ENCODE measurements at regions not wholly inside any gene's neighbourhood (a gene's known extent, or its start where the extent isn't known, plus 50 kb on each side); places are given as distances from the start of the nearest gene placed in this dataset.

DNA sequence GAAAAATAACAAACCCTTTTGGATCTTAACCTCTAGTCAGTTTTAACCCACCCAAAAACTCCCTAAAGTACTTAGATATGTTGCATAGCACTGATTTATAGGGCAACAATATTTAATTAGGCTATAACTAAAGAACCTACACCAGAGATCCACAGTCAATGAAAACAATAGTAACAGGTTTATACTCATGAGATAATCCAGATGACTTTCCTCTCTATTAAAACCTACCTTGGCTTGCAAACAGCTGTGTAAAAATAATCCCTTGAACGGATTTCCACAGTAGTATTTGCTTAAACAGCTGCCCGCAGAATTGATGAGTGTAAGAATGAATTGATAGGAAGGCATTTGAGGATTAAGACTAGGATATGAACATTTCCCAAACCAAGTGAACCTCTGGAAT, 104.3 kb upstream of the PTPRR start:
- Mint-ChIP-seq H3K27me3 (ENCODE audit: low read depth) (peaks cover 7% of the 10 kb centered on the region), H3K4me3 (no peak overlapping the region), H3K4me1 (no peaks in the 10 kb centered on the region), H3K27ac (no peak overlapping the region), H3K36me3 (no peaks in the 10 kb centered on the region), H3K9me3 (no peaks in the 10 kb centered on the region)
- no peak for DNase-seq (ENCODE audit: low spot score in 2 of 2, unreplicated experiment in 2 of 2)
- TF ChIP-seq, protein P1, sequence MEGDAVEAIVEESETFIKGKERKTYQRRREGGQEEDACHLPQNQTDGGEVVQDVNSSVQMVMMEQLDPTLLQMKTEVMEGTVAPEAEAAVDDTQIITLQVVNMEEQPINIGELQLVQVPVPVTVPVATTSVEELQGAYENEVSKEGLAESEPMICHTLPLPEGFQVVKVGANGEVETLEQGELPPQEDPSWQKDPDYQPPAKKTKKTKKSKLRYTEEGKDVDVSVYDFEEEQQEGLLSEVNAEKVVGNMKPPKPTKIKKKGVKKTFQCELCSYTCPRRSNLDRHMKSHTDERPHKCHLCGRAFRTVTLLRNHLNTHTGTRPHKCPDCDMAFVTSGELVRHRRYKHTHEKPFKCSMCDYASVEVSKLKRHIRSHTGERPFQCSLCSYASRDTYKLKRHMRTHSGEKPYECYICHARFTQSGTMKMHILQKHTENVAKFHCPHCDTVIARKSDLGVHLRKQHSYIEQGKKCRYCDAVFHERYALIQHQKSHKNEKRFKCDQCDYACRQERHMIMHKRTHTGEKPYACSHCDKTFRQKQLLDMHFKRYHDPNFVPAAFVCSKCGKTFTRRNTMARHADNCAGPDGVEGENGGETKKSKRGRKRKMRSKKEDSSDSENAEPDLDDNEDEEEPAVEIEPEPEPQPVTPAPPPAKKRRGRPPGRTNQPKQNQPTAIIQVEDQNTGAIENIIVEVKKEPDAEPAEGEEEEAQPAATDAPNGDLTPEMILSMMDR (IDR thresholded peaks at IDR 0.05; ENCODE audit: unreplicated experiment) = no peak

DNA sequence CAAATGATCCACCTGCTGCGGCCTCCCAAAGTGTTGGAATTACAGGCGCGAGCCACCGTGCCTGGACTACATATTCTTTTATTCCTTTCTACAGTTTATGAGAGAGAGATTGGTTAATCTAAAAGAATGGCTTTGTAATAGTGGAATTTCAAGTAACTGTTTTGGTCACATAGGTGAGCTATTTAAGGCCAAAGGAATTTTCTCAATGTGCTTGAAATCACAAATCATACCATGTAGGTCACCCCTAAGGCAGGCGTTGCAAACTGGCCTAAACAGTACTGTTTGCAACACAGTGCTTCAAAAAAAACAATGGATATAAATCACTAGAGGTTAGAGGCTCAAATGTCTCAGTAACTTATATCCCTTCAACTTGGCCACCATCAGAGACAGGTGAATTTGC, 103.7 kb upstream of the PTPRR start:
- Mint-ChIP-seq H3K9me3 (no peaks in the 10 kb centered on the region), H3K27ac (no peak overlapping the region), H3K27me3 (ENCODE audit: low read depth) (peaks cover 7% of the 10 kb centered on the region), H3K36me3 (no peaks in the 10 kb centered on the region), H3K4me3 (no peak overlapping the region), H3K4me1 (no peaks in the 10 kb centered on the region)
- TF ChIP-seq, protein P1 (IDR thresholded peaks at IDR 0.05; ENCODE audit: unreplicated experiment) = no peak
- DNase-seq (ENCODE audit: low spot score in 2 of 2, unreplicated experiment in 2 of 2) = no peak

DNA sequence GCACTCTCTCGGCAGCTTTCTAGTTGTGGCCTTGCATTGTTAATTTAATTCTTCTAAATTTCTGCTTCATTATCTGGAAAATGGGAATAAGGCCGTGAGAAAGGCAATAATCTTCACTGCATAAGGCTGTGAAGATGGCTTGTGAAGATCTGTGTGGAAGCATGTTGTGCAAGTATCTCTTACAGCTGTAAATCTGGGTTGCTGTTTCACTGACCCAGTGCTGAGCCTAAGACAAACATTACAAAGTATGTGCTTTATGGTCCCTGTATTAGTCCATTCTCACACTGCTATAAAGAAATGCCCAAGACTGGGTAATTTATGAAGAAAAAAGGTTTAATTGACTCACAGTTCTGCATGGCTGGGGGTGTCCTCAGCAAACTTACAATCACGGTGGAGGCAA, 101.0 kb upstream of the PTPRR start:
- Mint-ChIP-seq H3K4me3 (no peak overlapping the region), H3K27me3 (ENCODE audit: low read depth) (peaks cover 6% of the 10 kb centered on the region), H3K36me3 (no peaks in the 10 kb centered on the region), H3K27ac (no peak overlapping the region), H3K4me1 (no peaks in the 10 kb centered on the region), H3K9me3 (no peaks in the 10 kb centered on the region)
- TF ChIP-seq, protein P1 (IDR thresholded peaks at IDR 0.05; ENCODE audit: unreplicated experiment) = no peak
- DNase-seq (ENCODE audit: low spot score in 2 of 2, unreplicated experiment in 2 of 2) = no peak

DNA sequence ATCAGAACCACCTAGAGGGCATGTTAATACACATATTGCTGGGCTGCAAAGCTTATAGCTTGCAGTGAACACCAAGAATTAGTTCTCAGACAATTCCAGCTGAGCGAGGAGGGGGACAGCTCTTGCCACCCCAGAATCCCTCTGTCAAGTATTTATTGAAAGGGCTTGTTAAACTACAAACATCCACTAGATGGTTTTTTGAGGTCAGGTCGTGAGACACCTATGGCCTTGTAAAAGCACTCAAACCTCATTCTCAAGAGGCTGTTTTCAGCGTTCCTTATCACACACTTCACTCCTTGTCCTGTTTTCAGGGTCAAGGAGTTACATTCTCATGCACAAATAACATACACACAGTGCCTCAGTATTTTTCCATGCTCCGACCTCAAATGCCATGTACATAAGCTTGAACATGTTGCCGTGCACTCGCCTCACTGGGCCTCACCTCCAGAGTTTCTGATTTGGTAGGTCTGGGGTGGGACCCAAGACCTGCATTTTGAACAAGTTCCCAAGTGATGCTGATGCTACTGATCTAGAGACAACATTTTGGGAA, 98.8 kb upstream of the PTPRR start:
- Mint-ChIP-seq H3K4me1 (no peaks in the 10 kb centered on the region), H3K27ac (no peak overlapping the region), H3K4me3 (no peak overlapping the region), H3K27me3 (ENCODE audit: low read depth) (peaks cover 10% of the 10 kb centered on the region), H3K9me3 (no peaks in the 10 kb centered on the region), H3K36me3 (no peaks in the 10 kb centered on the region)
- TF ChIP-seq, protein P1 (IDR thresholded peaks at IDR 0.05; ENCODE audit: unreplicated experiment) = no peak
- DNase-seq (ENCODE audit: low spot score in 2 of 2, unreplicated experiment in 2 of 2) = no peak

DNA sequence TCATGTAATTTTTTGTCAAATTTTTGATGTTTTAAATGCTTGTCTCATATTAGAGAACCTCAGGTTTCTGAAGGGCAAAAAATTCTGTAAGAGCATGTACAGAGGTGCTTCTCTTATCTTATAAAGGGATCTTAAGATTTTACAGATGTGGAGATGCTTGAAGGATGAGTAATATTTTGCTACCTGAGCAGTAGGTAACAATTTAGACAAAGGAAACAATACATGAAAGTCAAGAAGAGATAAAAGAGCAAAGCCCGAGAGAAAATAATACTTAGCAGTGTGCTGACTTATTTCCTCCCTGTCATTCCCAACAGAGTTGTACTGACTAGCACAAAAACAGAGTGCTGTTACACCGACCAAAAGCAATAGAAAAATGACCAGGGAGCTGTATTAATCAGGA, 98.1 kb upstream of the PTPRR start:
- H3K27ac Mint-ChIP-seq = no peak overlapping the region
- no peaks in the 10 kb centered on the region for H3K36me3 Mint-ChIP-seq
- no peak for DNase-seq (ENCODE audit: low spot score in 2 of 2, unreplicated experiment in 2 of 2)
- H3K9me3 Mint-ChIP-seq = no peaks in the 10 kb centered on the region
- H3K4me1 Mint-ChIP-seq = no peaks in the 10 kb centered on the region
- peaks cover 10% of the 10 kb centered on the region for H3K27me3 Mint-ChIP-seq (ENCODE audit: low read depth)
- TF ChIP-seq, protein P1 (IDR thresholded peaks at IDR 0.05; ENCODE audit: unreplicated experiment) = no peak
- H3K4me3 Mint-ChIP-seq = no peak overlapping the region

Measured in mesothelial cell of epicardium (in vitro differentiated cells).